Ovary (tissue), 3 donors: ENCODE measurements at regions not wholly inside any gene's neighbourhood (a gene's known extent, or its start where the extent isn't known, plus 50 kb on each side); places are given as distances from the start of the nearest gene placed in this dataset.

Experiments used
- EP300 ChIP-seq: sonication (generic); formaldehyde crosslinking; IDR thresholded peaks from one replicate; pipeline ENCODE4 v1.6.1; 2017; ENCODE audit warnings: antibody characterized with exemption
- TF ChIP-seq, protein P1 (sequence below), 3 donors: fragments of 450-650 bp in 2 of 3; fragments of 200-600 bp in 1 of 3; IDR thresholded peaks; one replicate each; pipeline versions ENCODE4 v1.5.1 to v1.8.0; 2016 to 2022; ENCODE audit warnings: antibody characterized with exemption in 3 of 3, mild to moderate bottlenecking in 1 of 3
- donor health status: DM: no; HTN: no; CAD: no.

DNA sequence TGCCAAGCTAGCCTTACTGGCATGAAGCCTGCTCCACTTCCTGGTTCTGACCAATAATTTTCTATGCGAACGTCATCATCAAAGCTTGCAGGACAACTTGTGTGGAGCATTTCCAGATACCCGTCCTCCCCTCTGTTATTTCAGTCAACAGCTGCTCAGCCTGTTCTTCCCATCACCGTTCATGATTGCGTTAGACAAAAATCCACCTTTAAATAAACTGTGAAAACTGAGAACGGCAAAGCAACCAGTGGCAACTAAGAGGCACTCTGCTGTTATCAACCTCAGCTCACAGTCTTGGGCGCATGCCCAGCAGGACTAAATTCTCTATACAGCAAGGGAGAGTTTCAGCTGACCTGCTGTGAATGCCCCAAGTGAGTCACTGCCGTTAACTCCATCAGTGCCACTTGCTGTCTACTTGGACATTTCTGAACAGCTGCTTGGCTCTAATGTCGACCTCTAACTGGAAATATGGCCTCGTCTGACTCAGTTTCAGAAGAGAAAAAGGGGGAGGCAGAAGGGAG is 207.4 kb upstream of the RUNX1 start:
- TF ChIP-seq, protein P1, sequence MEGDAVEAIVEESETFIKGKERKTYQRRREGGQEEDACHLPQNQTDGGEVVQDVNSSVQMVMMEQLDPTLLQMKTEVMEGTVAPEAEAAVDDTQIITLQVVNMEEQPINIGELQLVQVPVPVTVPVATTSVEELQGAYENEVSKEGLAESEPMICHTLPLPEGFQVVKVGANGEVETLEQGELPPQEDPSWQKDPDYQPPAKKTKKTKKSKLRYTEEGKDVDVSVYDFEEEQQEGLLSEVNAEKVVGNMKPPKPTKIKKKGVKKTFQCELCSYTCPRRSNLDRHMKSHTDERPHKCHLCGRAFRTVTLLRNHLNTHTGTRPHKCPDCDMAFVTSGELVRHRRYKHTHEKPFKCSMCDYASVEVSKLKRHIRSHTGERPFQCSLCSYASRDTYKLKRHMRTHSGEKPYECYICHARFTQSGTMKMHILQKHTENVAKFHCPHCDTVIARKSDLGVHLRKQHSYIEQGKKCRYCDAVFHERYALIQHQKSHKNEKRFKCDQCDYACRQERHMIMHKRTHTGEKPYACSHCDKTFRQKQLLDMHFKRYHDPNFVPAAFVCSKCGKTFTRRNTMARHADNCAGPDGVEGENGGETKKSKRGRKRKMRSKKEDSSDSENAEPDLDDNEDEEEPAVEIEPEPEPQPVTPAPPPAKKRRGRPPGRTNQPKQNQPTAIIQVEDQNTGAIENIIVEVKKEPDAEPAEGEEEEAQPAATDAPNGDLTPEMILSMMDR (IDR thresholded peaks at IDR 0.05), result no peak
- no peak for TF ChIP-seq EP300
